Testis (tissue), 2 donors: ENCODE measurements at regions not wholly inside any gene's neighbourhood (a gene's known extent, or its start where the extent isn't known, plus 50 kb on each side); places are given as distances from the start of the nearest gene placed in this dataset.

Experiments used
- POLR2A ChIP-seq: fragments of 450-650 bp; IDR thresholded peaks from one replicate; pipeline ENCODE4 v1.6.1; 2017; ENCODE audit warnings: antibody characterized with exemption, mild to moderate bottlenecking, moderate library complexity
- TF ChIP-seq, protein P1 (sequence below), 3 experiments: fragments of 450-650 bp in 2 of 3; fragments of 200-600 bp in 1 of 3; sonication (generic) in 1 of 3; IDR thresholded peaks; one replicate each; pipeline ENCODE4 v1.5.1; 2016 to 2019; ENCODE audit warnings: antibody characterized with exemption in 3 of 3, mild to moderate bottlenecking in 2 of 3, moderate library complexity in 1 of 3

DNA sequence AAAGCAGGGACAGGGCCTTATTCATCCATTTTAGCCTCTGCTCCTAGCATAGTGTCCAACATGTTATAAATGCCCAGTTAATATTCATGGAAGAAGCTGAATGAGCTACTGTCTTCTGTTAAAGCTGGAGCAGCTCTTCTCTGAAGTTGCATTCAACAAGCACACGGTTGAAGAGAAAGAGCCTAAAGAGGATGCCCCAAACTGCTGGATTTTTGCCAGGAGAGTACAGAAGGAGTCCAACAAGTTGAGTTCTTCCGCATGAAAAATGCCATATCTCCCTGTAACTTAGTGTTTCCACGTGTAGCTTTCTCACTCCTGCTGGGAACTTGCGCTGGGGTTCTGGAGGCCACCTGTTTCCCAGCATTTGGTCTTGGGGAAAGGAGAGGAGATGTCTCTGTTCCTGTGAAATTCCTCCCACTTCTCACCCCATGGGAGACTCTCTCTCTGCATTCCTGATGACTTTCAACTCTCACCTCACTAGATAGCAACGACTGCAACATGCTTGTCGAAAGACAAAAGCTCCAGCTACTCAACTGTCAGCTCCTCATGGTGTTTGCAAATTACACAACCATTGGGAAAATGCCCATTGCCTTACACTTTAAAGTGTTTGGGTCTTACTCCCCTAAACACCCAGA lies 122.8 kb downstream of the KIF4B start:
- TF ChIP-seq, protein P1, sequence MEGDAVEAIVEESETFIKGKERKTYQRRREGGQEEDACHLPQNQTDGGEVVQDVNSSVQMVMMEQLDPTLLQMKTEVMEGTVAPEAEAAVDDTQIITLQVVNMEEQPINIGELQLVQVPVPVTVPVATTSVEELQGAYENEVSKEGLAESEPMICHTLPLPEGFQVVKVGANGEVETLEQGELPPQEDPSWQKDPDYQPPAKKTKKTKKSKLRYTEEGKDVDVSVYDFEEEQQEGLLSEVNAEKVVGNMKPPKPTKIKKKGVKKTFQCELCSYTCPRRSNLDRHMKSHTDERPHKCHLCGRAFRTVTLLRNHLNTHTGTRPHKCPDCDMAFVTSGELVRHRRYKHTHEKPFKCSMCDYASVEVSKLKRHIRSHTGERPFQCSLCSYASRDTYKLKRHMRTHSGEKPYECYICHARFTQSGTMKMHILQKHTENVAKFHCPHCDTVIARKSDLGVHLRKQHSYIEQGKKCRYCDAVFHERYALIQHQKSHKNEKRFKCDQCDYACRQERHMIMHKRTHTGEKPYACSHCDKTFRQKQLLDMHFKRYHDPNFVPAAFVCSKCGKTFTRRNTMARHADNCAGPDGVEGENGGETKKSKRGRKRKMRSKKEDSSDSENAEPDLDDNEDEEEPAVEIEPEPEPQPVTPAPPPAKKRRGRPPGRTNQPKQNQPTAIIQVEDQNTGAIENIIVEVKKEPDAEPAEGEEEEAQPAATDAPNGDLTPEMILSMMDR (IDR thresholded peaks at IDR 0.05): no peak
- no peak for TF ChIP-seq POLR2A
